Caco-2 (cell line): ENCODE measurements at regions not wholly inside any gene's neighbourhood (a gene's known extent, or its start where the extent isn't known, plus 50 kb on each side); places are given as distances from the start of the nearest gene placed in this dataset.
A peak's percentile ranks its signal among the peaks of the same experiment; 100 is the strongest.

Experiments
- BruUV-seq: library from RNA; stranded (reverse); fragments of 400-500 nt; replicated peaks from 2 replicates; lab custom pipeline; 2021; lab: Mats Ljungman, UMichigan
- CTCF ChIA-PET: fragments of 300-600 bp; sonication (Branson Sonifier 250); formaldehyde crosslinking; loops from one replicate; lab custom pipeline; 2022; ENCODE audit warnings: antibody characterized with exemption; lab: Charles Lee
- POLR2A ChIA-PET: fragments of 300-600 bp; sonication (Branson Sonifier 250); formaldehyde crosslinking; loops from one replicate; lab custom pipeline; 2022; ENCODE audit warnings: antibody characterized with exemption; lab: Charles Lee
- DNase-seq, 2 experiments: peaks; one replicate each; pipeline versions ENCODE4 v3.0.0 to v3.0.0-alpha.2; 2020 to 2022
- H3K27me3 ChIP-seq: replicated peaks from 2 replicates; pipeline ENCODE4 v1.6.0; 2011; ENCODE audit warnings: low read length; ENCODE audit not compliant: control insufficient read depth, insufficient read depth
- H3K36me3 ChIP-seq: 2 replicates; pipeline ENCODE4 v1.5.1; 2011; ENCODE audit warnings: low read length; ENCODE audit not compliant: control insufficient read depth, insufficient read depth
- H3K4me1 ChIP-seq: fragments of 250-450 bp; sonication (Bioruptor Pico); 2 replicates; pipeline ENCODE4 v1.5.1; 2020; ENCODE audit warnings: mild to moderate bottlenecking
- H3K4me3 ChIP-seq: 2 replicates; pipeline ENCODE4 v1.5.1; 2011; ENCODE audit warnings: low read depth, mild to moderate bottlenecking, control low read depth, low read length
- H3K9me3 ChIP-seq: fragments of 250-450 bp; sonication (Bioruptor Pico); 2 replicates; pipeline ENCODE4 v1.5.1; 2020; ENCODE audit warnings: mild to moderate bottlenecking, moderate library complexity
- H3K27ac Mint-ChIP-seq: one replicate; pipeline ENCODE4 v1.8.0; 2022; ENCODE audit warnings: mixed read lengths; ENCODE audit not compliant: unreplicated experiment
- H3K27me3 Mint-ChIP-seq: one replicate; pipeline ENCODE4 v1.8.0; 2022; ENCODE audit warnings: mixed read lengths; ENCODE audit not compliant: insufficient read depth, unreplicated experiment
- H3K36me3 Mint-ChIP-seq: one replicate; pipeline ENCODE4 v1.8.0; 2022; ENCODE audit warnings: mild to moderate bottlenecking, mixed read lengths; ENCODE audit not compliant: insufficient read depth, unreplicated experiment
- H3K4me1 Mint-ChIP-seq: one replicate; pipeline ENCODE4 v1.8.0; 2022; ENCODE audit warnings: low read depth, mixed read lengths; ENCODE audit not compliant: unreplicated experiment
- H3K4me3 Mint-ChIP-seq: one replicate; pipeline ENCODE4 v1.8.0; 2022; ENCODE audit warnings: mild to moderate bottlenecking, moderate library complexity, mixed read lengths; ENCODE audit not compliant: unreplicated experiment
- H3K9me3 Mint-ChIP-seq: one replicate; pipeline ENCODE4 v1.8.0; 2022; ENCODE audit warnings: mixed read lengths; ENCODE audit not compliant: unreplicated experiment
- intact Hi-C: fragments of 100-400 bp; cut with micrococcal nuclease; formaldehyde crosslinking; loops from one replicate; pipeline ENCODE4 v1.10.0; 2022; ENCODE audit not compliant: unreplicated experiment
- TF ChIP-seq, protein P1 (sequence below), 2 experiments: fragments of 200-600 bp in 1 of 2; IDR thresholded peaks; 1 replicate in 1 of 2; 2 replicates in 1 of 2; pipeline versions ENCODE4 v1.5.1 to v1.8.0; 2011 to 2022; ENCODE audit warnings: antibody characterized with exemption in 1 of 2, control low read depth in 1 of 2, inconsistent platforms in 1 of 2, low read depth in 1 of 2, low read length in 1 of 2, mild to moderate bottlenecking in 1 of 2, moderate library complexity in 1 of 2; ENCODE audit not compliant: insufficient read depth in 1 of 2, severe bottlenecking in 1 of 2, unreplicated experiment in 1 of 2

GRCh38 chr3:144361002-144361401 lies 389.4 kb downstream of the DIPK2A start:
- CTCF ChIA-PET, result no interaction called here
- Histone ChIP-seq H3K36me3 (no peaks in the 10 kb centered on the region), H3K4me3 (no peak overlapping the region), H3K9me3 (peaks cover 5% of the 10 kb centered on the region; the same call in 1 of the 2 replicates), H3K4me1 (peaks cover 74% of the 10 kb centered on the region), H3K27me3 (no peaks in the 10 kb centered on the region)
- H3K27ac Mint-ChIP-seq, result peak overlapping the region; percentile 54
- intact Hi-C loops, result loop anchor here (2.0 to 5.0 kb wide), 3 partner anchors 18 to 389 kb away; partner anchors contain the start of gene DIPK2A
- H3K9me3 Mint-ChIP-seq, result peaks cover 26% of the 10 kb centered on the region
- peaks cover 41% of the 10 kb centered on the region for H3K4me1 Mint-ChIP-seq
- H3K4me3 Mint-ChIP-seq, result no peak overlapping the region
- no peaks in the 10 kb centered on the region for H3K27me3 Mint-ChIP-seq
- POLR2A ChIA-PET, result interaction anchor here (0.8 kb wide), 1 partner anchor 390 kb away, joined by 3 read pairs; the partner anchor contains the start of gene DIPK2A
- peak in 1 of 2 experiments; percentile 33 for DNase-seq
- BruUV-seq, result no TSS peak
- TF ChIP-seq, protein P1, sequence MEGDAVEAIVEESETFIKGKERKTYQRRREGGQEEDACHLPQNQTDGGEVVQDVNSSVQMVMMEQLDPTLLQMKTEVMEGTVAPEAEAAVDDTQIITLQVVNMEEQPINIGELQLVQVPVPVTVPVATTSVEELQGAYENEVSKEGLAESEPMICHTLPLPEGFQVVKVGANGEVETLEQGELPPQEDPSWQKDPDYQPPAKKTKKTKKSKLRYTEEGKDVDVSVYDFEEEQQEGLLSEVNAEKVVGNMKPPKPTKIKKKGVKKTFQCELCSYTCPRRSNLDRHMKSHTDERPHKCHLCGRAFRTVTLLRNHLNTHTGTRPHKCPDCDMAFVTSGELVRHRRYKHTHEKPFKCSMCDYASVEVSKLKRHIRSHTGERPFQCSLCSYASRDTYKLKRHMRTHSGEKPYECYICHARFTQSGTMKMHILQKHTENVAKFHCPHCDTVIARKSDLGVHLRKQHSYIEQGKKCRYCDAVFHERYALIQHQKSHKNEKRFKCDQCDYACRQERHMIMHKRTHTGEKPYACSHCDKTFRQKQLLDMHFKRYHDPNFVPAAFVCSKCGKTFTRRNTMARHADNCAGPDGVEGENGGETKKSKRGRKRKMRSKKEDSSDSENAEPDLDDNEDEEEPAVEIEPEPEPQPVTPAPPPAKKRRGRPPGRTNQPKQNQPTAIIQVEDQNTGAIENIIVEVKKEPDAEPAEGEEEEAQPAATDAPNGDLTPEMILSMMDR (IDR thresholded peaks at IDR 0.05; ENCODE audit: insufficient read depth in 1 of 2, low read depth in 1 of 2, low read length in 1 of 2, severe bottlenecking in 1 of 2, unreplicated experiment in 1 of 2), result no peak
- H3K36me3 Mint-ChIP-seq, result no peaks in the 10 kb centered on the region

DNA sequence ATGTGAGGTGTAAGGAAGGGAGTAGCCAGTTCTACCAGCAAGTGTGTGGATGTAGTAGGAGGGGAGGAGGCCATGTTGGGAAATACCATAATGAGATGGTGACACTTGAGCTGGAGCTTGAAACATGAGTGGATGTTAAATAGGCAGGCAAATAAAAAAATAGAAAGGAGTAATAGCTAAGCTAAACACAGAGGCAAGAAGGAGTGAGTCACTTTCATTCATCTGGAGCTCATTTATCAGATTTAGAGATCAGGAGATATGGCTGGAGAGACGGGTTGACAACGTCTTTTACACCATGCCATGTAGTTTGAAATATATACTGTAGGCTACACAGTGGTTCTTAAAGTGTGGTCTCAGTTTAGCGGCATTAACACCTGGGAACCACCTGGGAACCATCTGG lies 390.5 kb downstream of the DIPK2A start:
- Histone ChIP-seq H3K9me3 (peaks cover 7% of the 10 kb centered on the region), H3K4me1 (peaks cover 74% of the 10 kb centered on the region), H3K4me3 (no peak overlapping the region), H3K27me3 (no peaks in the 10 kb centered on the region), H3K36me3 (no peaks in the 10 kb centered on the region)
- CTCF ChIA-PET, result interaction anchor here (0.6 kb wide), 1 partner anchor 35 kb away, joined by 5 read pairs; no protein-coding TSS in a partner anchor
- BruUV-seq, result no TSS peak
- DNase-seq, result no peak
- Mint-ChIP-seq H3K4me1 (peaks cover 45% of the 10 kb centered on the region), H3K9me3 (peaks cover 36% of the 10 kb centered on the region), H3K27ac (peak overlapping the region; percentile 54), H3K27me3 (no peaks in the 10 kb centered on the region), H3K36me3 (no peaks in the 10 kb centered on the region), H3K4me3 (no peak overlapping the region)
- POLR2A ChIA-PET, result no interaction called here
- TF ChIP-seq, protein P1 (IDR thresholded peaks at IDR 0.05; ENCODE audit: insufficient read depth in 1 of 2, low read depth in 1 of 2, low read length in 1 of 2, severe bottlenecking in 1 of 2, unreplicated experiment in 1 of 2), result no peak
- intact Hi-C loops, result loop anchor here (5.0 kb wide), 2 partner anchors 65 to 390 kb away; partner anchors contain the start of gene DIPK2A

- no TSS peak for BruUV-seq
- Mint-ChIP-seq H3K9me3 (peaks cover 48% of the 10 kb centered on the region), H3K27ac (no peak overlapping the region), H3K4me3 (no peak overlapping the region), H3K36me3 (peaks cover 4% of the 10 kb centered on the region), H3K4me1 (peaks cover 36% of the 10 kb centered on the region), H3K27me3 (no peaks in the 10 kb centered on the region)
- ChIA-PET POLR2A (no interaction called here), CTCF (no interaction called here)
- Histone ChIP-seq H3K4me3 (no peak overlapping the region), H3K9me3 (peaks cover 20% of the 10 kb centered on the region), H3K36me3 (no peaks in the 10 kb centered on the region; the same call in 1 of the 2 replicates), H3K4me1 (peaks cover 58% of the 10 kb centered on the region), H3K27me3 (no peaks in the 10 kb centered on the region)
- TF ChIP-seq, protein P1 (IDR thresholded peaks at IDR 0.05; ENCODE audit: insufficient read depth in 1 of 2, low read depth in 1 of 2, low read length in 1 of 2, severe bottlenecking in 1 of 2, unreplicated experiment in 1 of 2), result no peak
- intact Hi-C loops, result loop anchor here (5.0 kb wide), 2 partner anchors 67 to 392 kb away; partner anchors contain the start of gene DIPK2A
- no peak for DNase-seq
These were observed 392.2 kb downstream of the DIPK2A start for GRCh38 chr3:144363856-144364255.
